Breast epithelium (tissue), 4 donors: ENCODE measurements at regions not wholly inside any gene's neighbourhood (a gene's known extent, or its start where the extent isn't known, plus 50 kb on each side); places are given as distances from the start of the nearest gene placed in this dataset.

Experiments used
- DNase-seq, 2 donors: peaks; one replicate each; pipeline ENCODE4 v3.0.0-alpha.2; 2019; ENCODE audit warnings: low spot score in 2 of 2
- H3K27ac ChIP-seq, 2 donors: fragments of 200-600 bp; sonication (generic) in 1 of 2; one replicate each; pipeline ENCODE4 v1.5.1; 2016 to 2019; ENCODE audit warnings: mild to moderate bottlenecking in 1 of 2
- H3K27me3 ChIP-seq, 2 donors: fragments of 200-600 bp; sonication (generic) in 1 of 2; one replicate each; pipeline versions ENCODE4 v1.5.1 to v1.6.0; 2017 to 2019; ENCODE audit warnings: control low read depth in 1 of 2, mild to moderate bottlenecking in 1 of 2
- H3K36me3 ChIP-seq: fragments of 200-600 bp; one replicate; pipeline ENCODE4 v1.5.1; 2019
- H3K4me1 ChIP-seq, 2 donors: fragments of 200-600 bp; sonication (generic); one replicate each; pipeline ENCODE4 v1.5.1; 2016 to 2019; ENCODE audit warnings: control low read depth in 1 of 2
- H3K4me3 ChIP-seq, 3 donors: fragments of 200-600 bp; sonication (generic); 1 replicate in 2 of 3; 2 replicates in 1 of 3; pipeline ENCODE4 v1.5.1; 2016 to 2019; ENCODE audit warnings: mild to moderate bottlenecking in 3 of 3, moderate library complexity in 2 of 3
- H3K9me3 ChIP-seq, 2 donors: fragments of 200-600 bp; sonication (generic) in 1 of 2; one replicate each; pipeline ENCODE4 v1.5.1; 2016 to 2019; ENCODE audit warnings: control low read depth in 1 of 2
- CTCF ChIP-seq, 3 donors: fragments of 450-650 bp; IDR thresholded peaks; one replicate each; pipeline ENCODE4 v1.5.1; 2016 to 2017; ENCODE audit warnings: antibody characterized with exemption in 3 of 3, mild to moderate bottlenecking in 3 of 3, moderate library complexity in 3 of 3
- POLR2A ChIP-seq: fragments of 450-650 bp; IDR thresholded peaks from one replicate; pipeline ENCODE4 v1.6.1; 2016; ENCODE audit warnings: antibody characterized with exemption, mild to moderate bottlenecking, moderate library complexity
- POLR2AphosphoS5 ChIP-seq, 3 donors: sonication (generic); formaldehyde crosslinking; IDR thresholded peaks; one replicate each; pipeline ENCODE4 v1.6.1; 2017; ENCODE audit warnings: antibody characterized with exemption in 3 of 3
- intact Hi-C: fragments of 100-400 bp; cut with DNase I; formaldehyde crosslinking; loops from one replicate; pipeline ENCODE4 v1.15.1; 2023; ENCODE audit warnings: low total_unique reads

GRCh38 chr3:106048946-106049481 lies 180.2 kb upstream of the CBLB start:
- H3K27me3 ChIP-seq: no peaks in the 10 kb centered on the region
- no peaks in the 10 kb centered on the region for H3K9me3 ChIP-seq
- no peak for DNase-seq
- H3K27ac ChIP-seq: no peak overlapping the region
- no peaks in the 10 kb centered on the region for H3K36me3 ChIP-seq
- TF ChIP-seq POLR2AphosphoS5 (IDR thresholded peaks at IDR 0.05) (no peak), CTCF (IDR thresholded peaks at IDR 0.05) (no peak), POLR2A (no peak)
- no peaks in the 10 kb centered on the region for H3K4me1 ChIP-seq
- intact Hi-C loops: no loop called here
- no peak overlapping the region for H3K4me3 ChIP-seq

GRCh38 chr3:106049821-106050220 lies 181.0 kb upstream of the CBLB start:
- H3K4me3 ChIP-seq: no peak overlapping the region
- DNase-seq: no peak
- H3K9me3 ChIP-seq: no peaks in the 10 kb centered on the region
- no peaks in the 10 kb centered on the region for H3K27me3 ChIP-seq
- no peaks in the 10 kb centered on the region for H3K4me1 ChIP-seq
- no peaks in the 10 kb centered on the region for H3K36me3 ChIP-seq
- intact Hi-C loops: loop anchor here (10.0 kb wide), 1 partner anchor 135 kb away; no protein-coding TSS in a partner anchor
- no peak overlapping the region for H3K27ac ChIP-seq
- TF ChIP-seq POLR2A (no peak), POLR2AphosphoS5 (IDR thresholded peaks at IDR 0.05) (no peak), CTCF (IDR thresholded peaks at IDR 0.05) (no peak)

GRCh38 chr3:106056931-106057330 lies 188.1 kb upstream of the CBLB start:
- Histone ChIP-seq H3K36me3 (no peaks in the 10 kb centered on the region), H3K4me1 (no peaks in the 10 kb centered on the region), H3K9me3 (no peaks in the 10 kb centered on the region), H3K27ac (no peak overlapping the region), H3K27me3 (no peaks in the 10 kb centered on the region), H3K4me3 (no peak overlapping the region)
- intact Hi-C loops: loop anchor here (10.0 kb wide), 1 partner anchor 128 kb away; no protein-coding TSS in a partner anchor
- no peak for TF ChIP-seq POLR2A
- TF ChIP-seq CTCF (IDR thresholded peaks at IDR 0.05): no peak
- no peak for TF ChIP-seq POLR2AphosphoS5 (IDR thresholded peaks at IDR 0.05)
- DNase-seq: no peak

GRCh38 chr3:106058475-106058874 lies 189.7 kb upstream of the CBLB start:
- no peak overlapping the region for H3K27ac ChIP-seq
- TF ChIP-seq CTCF (IDR thresholded peaks at IDR 0.05) (no peak), POLR2A (no peak), POLR2AphosphoS5 (IDR thresholded peaks at IDR 0.05) (no peak)
- DNase-seq: no peak
- H3K9me3 ChIP-seq: no peaks in the 10 kb centered on the region
- intact Hi-C loops: loop anchor here (10.0 kb wide), 1 partner anchor 126 kb away; no protein-coding TSS in a partner anchor
- no peaks in the 10 kb centered on the region for H3K36me3 ChIP-seq
- H3K4me1 ChIP-seq: no peaks in the 10 kb centered on the region
- H3K4me3 ChIP-seq: no peak overlapping the region
- H3K27me3 ChIP-seq: no peaks in the 10 kb centered on the region

- no peak for TF ChIP-seq CTCF (IDR thresholded peaks at IDR 0.05)
- Histone ChIP-seq H3K27me3 (no peaks in the 10 kb centered on the region), H3K27ac (no peak overlapping the region), H3K4me1 (no peaks in the 10 kb centered on the region), H3K4me3 (no peak overlapping the region), H3K9me3 (no peaks in the 10 kb centered on the region), H3K36me3 (no peaks in the 10 kb centered on the region)
- intact Hi-C loops: loop anchor here (10.0 kb wide), 1 partner anchor 125 kb away; no protein-coding TSS in a partner anchor
- no peak for DNase-seq
These were observed 191.2 kb upstream of the CBLB start for GRCh38 chr3:106059953-106060517.
